GM23248 (cell line): ENCODE measurements at regions not wholly inside any gene's neighbourhood (a gene's known extent, or its start where the extent isn't known, plus 50 kb on each side); places are given as distances from the start of the nearest gene placed in this dataset.

Experiments used
- DNase-seq: peaks from one replicate; pipeline ENCODE4 v3.0.0-alpha.2; 2015
- H2AFZ ChIP-seq: fragments of 200-600 bp; sonication (generic); 2 replicates; pipeline ENCODE4 v1.6.1; 2016; ENCODE audit warnings: antibody characterized with exemption
- H3F3A ChIP-seq: fragments of 200-600 bp; sonication (generic); 2 replicates; pipeline ENCODE4 v1.6.1; 2016; ENCODE audit warnings: mild to moderate bottlenecking, antibody characterized with exemption, mixed run types; ENCODE audit not compliant: insufficient read depth
- H3K27ac ChIP-seq: fragments of 200-600 bp; sonication (generic); 2 replicates; pipeline ENCODE4 v1.5.1; 2016; ENCODE audit warnings: mild to moderate bottlenecking
- H3K27me3 ChIP-seq: fragments of 200-600 bp; sonication (generic); replicated peaks from 2 replicates; pipeline ENCODE4 v1.6.1; 2016; ENCODE audit warnings: mild to moderate bottlenecking; ENCODE audit not compliant: insufficient read depth
- H3K36me3 ChIP-seq: fragments of 200-600 bp; sonication (generic); 2 replicates; pipeline ENCODE4 v1.6.1; 2016; ENCODE audit warnings: low read depth, mild to moderate bottlenecking
- H3K4me1 ChIP-seq: fragments of 200-600 bp; sonication (generic); 2 replicates; pipeline ENCODE4 v1.6.1; 2016; ENCODE audit warnings: mild to moderate bottlenecking; ENCODE audit not compliant: insufficient read depth
- H3K4me2 ChIP-seq: fragments of 200-600 bp; sonication (generic); one replicate; pipeline ENCODE4 v1.6.1; 2016; ENCODE audit warnings: mild to moderate bottlenecking; ENCODE audit not compliant: unreplicated experiment
- H3K4me3 ChIP-seq: fragments of 200-600 bp; sonication (generic); 2 replicates; pipeline ENCODE4 v1.5.1; 2016; ENCODE audit warnings: mild to moderate bottlenecking
- H3K79me2 ChIP-seq: fragments of 200-600 bp; sonication (generic); 2 replicates; pipeline ENCODE4 v1.6.1; 2016; ENCODE audit warnings: mild to moderate bottlenecking; ENCODE audit not compliant: insufficient read depth
- H3K9ac ChIP-seq: fragments of 200-600 bp; sonication (generic); 2 replicates; pipeline ENCODE4 v1.6.1; 2016; ENCODE audit warnings: mild to moderate bottlenecking
- H3K9me2 ChIP-seq: fragments of 200-600 bp; sonication (generic); 2 replicates; pipeline ENCODE4 v1.6.1; 2016; ENCODE audit warnings: mixed run types, mild to moderate bottlenecking, moderate library complexity; ENCODE audit not compliant: insufficient read depth
- H3K9me3 ChIP-seq: fragments of 200-600 bp; sonication (generic); one replicate; pipeline ENCODE4 v1.6.1; 2017; ENCODE audit warnings: low read depth
- H4K20me1 ChIP-seq: fragments of 200-600 bp; sonication (generic); 2 replicates; pipeline ENCODE4 v1.6.0; 2016; ENCODE audit not compliant: insufficient read depth
- EZH2 ChIP-seq: fragments of 200-600 bp; sonication (generic); IDR thresholded peaks from 2 replicates; pipeline ENCODE4 v1.6.1; 2018; ENCODE audit warnings: antibody characterized with exemption, mild to moderate bottlenecking; ENCODE audit not compliant: insufficient read depth, poor library complexity, severe bottlenecking
- EZH2phosphoT487 ChIP-seq: fragments of 200-600 bp; sonication (generic); IDR thresholded peaks from 2 replicates; pipeline ENCODE4 v1.6.1; 2018; ENCODE audit warnings: antibody characterized with exemption, moderate library complexity, mild to moderate bottlenecking, low read depth; ENCODE audit not compliant: insufficient read depth
- WGBS, 2 experiments: methylation state at CpG; one replicate each; pipeline ENCODE4 v1.1.6; 2015 to 2017; ENCODE audit warnings: low lambda C conversion rate in 2 of 2, low coverage in 1 of 2; ENCODE audit errors: missing lambda C conversion rate in 2 of 2; 5-methylcytosine and 5-hydroxymethylcytosine counted together
- in situ Hi-C: fragments of 300-500 bp; cut with MboI; formaldehyde crosslinking; loops from 2 replicates; pipeline ENCODE4 v1.15.0; 2020

DNA sequence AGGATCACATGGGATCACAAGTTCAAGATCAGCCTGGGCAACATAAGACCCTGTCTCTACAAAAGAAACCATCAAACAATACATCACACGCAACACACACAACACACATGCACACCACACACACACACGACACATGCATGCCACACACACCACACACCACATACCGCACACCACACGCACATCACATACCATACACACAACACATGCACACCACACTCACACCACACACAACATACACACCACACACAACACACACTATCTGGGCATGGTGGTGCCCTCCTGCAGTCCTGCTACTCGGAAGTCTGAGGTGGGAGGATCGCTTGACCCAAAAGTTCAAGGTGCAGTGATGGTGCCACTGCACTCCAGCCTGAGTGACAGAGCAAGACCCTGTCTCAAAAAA lies 198.3 kb downstream of the USP12 start:
- H4K20me1 ChIP-seq: no peaks in the 10 kb centered on the region
- H3K9me2 ChIP-seq: no peaks in the 10 kb centered on the region
- H3F3A ChIP-seq: no peaks in the 10 kb centered on the region
- 0 out of 2 replicates have a peak, but pooled peaks cover 5% of the 10 kb centered on the region for H3K27me3 ChIP-seq
- H3K36me3 ChIP-seq: no peaks in the 10 kb centered on the region
- no peak overlapping the region for H3K9ac ChIP-seq
- H3K79me2 ChIP-seq: no peaks in the 10 kb centered on the region
- TF ChIP-seq EZH2 (no peak), EZH2phosphoT487 (no peak)
- H3K27ac ChIP-seq: no peak overlapping the region
- in situ Hi-C loops: loop anchor here (25.0 kb wide), 1 partner anchor 864 kb away; no protein-coding TSS in a partner anchor
- no peak overlapping the region for H3K4me3 ChIP-seq
- 69 to 75% methylated on average over 6 of the region's 6 CpGs for WGBS, 2 experiments
- H2AFZ ChIP-seq: no peak overlapping the region
- H3K4me1 ChIP-seq: no peaks in the 10 kb centered on the region
- DNase-seq: no peak
- no peaks in the 10 kb centered on the region for H3K9me3 ChIP-seq
- H3K4me2 ChIP-seq: no peak overlapping the region

DNA sequence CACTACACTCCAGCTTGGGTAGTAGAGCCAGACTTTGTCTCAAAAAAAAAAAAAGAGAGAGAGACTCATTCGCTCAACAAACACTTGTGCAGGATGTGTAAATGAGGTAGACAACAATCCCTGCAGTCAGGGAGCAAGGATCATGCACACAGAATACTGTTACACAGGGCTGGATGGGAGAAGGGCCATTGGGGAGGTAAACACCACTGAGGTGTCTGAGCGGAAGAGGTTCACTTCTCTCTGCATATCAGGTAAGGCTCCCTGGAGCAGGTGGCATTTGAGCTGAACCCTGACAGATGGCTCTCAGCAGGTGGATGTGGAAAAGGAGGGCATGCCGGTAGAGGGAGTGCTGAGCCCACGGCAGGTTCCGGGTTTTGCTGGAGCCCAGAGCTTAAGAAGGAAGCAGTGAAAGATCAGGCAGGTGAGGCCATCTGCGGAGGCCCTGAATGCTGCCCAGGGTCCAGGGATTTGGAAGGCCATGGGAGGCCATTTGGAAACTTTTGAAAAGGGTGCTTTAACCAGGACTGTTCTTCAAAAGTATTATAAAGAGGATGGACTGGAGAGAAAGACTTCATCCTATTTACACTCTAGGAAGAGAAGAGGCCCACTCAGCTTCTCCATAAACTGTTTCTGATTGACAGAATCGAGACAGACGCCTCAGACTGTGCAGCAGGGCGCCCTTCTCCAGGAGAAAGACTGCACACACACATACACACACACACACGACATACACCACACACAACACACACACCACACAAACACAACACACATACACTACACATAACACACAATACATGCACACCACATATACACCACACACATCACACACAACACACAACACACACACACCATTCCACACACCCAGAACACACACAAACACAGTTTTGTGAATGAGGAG lies 199.4 kb downstream of the USP12 start:
- Histone ChIP-seq H3K4me3 (no peak overlapping the region), H2AFZ (no peak overlapping the region), H3K27me3 (peaks cover 14% of the 10 kb centered on the region), H3K27ac (no peak overlapping the region), H3K4me2 (no peak overlapping the region), H4K20me1 (no peaks in the 10 kb centered on the region), H3K9me3 (no peaks in the 10 kb centered on the region), H3K79me2 (no peaks in the 10 kb centered on the region), H3K36me3 (no peaks in the 10 kb centered on the region), H3K4me1 (no peaks in the 10 kb centered on the region), H3F3A (no peaks in the 10 kb centered on the region), H3K9ac (no peak overlapping the region), H3K9me2 (no peaks in the 10 kb centered on the region)
- in situ Hi-C loops: loop anchor here (25.0 kb wide), 1 partner anchor 865 kb away; no protein-coding TSS in a partner anchor
- TF ChIP-seq EZH2: no peak
- no peak for TF ChIP-seq EZH2phosphoT487
- 50 to 76% methylated on average over 6 to 10 of the region's 10 CpGs for WGBS, 2 experiments
- DNase-seq: peak; percentile 40

GRCh38 chr13:26968431-26969341 lies 202.9 kb downstream of the USP12 start:
- Histone ChIP-seq H2AFZ (no peak overlapping the region), H3K9me3 (no peaks in the 10 kb centered on the region), H3K9me2 (no peaks in the 10 kb centered on the region), H3K79me2 (no peaks in the 10 kb centered on the region), H3K27me3 (peaks cover 31% of the 10 kb centered on the region), H3K4me1 (no peaks in the 10 kb centered on the region), H3K27ac (no peak overlapping the region), H3K4me2 (no peak overlapping the region), H3K9ac (no peak overlapping the region), H4K20me1 (no peaks in the 10 kb centered on the region), H3F3A (no peaks in the 10 kb centered on the region), H3K4me3 (no peak overlapping the region), H3K36me3 (no peaks in the 10 kb centered on the region)
- peak; percentile 32 for DNase-seq
- WGBS, 2 experiments: 38 to 40% methylated on average over 22 of the region's 22 CpGs
- TF ChIP-seq EZH2 (no peak), EZH2phosphoT487 (no peak)
- in situ Hi-C loops: loop anchor here (25.0 kb wide), 1 partner anchor 869 kb away; no protein-coding TSS in a partner anchor
